MM.1S (cell line): ENCODE measurements at regions not wholly inside any gene's neighbourhood (a gene's known extent, or its start where the extent isn't known, plus 50 kb on each side); places are given as distances from the start of the nearest gene placed in this dataset.

Experiments used
- DNase-seq: peaks from one replicate; pipeline ENCODE4 v3.0.0-alpha.2; 2015
- H2AFZ ChIP-seq: fragments of 300-600 bp; sonication (generic); 2 replicates; pipeline ENCODE4 v1.6.0; 2016; ENCODE audit warnings: antibody characterized with exemption, low read length
- H3F3A ChIP-seq: fragments of 300-600 bp; sonication (generic); 2 replicates; pipeline ENCODE4 v1.6.1; 2016; ENCODE audit warnings: mild to moderate bottlenecking, antibody characterized with exemption, low read length, moderate library complexity, mixed read lengths; ENCODE audit not compliant: insufficient read depth
- H3K27ac ChIP-seq: fragments of 300-600 bp; sonication (generic); 2 replicates; pipeline ENCODE4 v1.5.1; 2016; ENCODE audit warnings: mild to moderate bottlenecking, low read length
- H3K27me3 ChIP-seq: fragments of 300-600 bp; sonication (generic); replicated peaks from 2 replicates; pipeline ENCODE4 v1.6.0; 2016; ENCODE audit warnings: low read length; ENCODE audit not compliant: insufficient read depth
- H3K36me3 ChIP-seq: fragments of 300-600 bp; sonication (generic); replicated peaks from 2 replicates; pipeline ENCODE4 v1.6.1; 2016; ENCODE audit warnings: mild to moderate bottlenecking, low read length, mixed read lengths; ENCODE audit not compliant: insufficient read depth
- H3K4me1 ChIP-seq: fragments of 300-600 bp; sonication (generic); 2 replicates; pipeline ENCODE4 v1.6.1; 2016; ENCODE audit warnings: low read length, mixed read lengths
- H3K4me2 ChIP-seq: fragments of 300-600 bp; sonication (generic); 2 replicates; pipeline ENCODE4 v1.6.0; 2016; ENCODE audit warnings: low read depth, low read length
- H3K4me3 ChIP-seq: fragments of 300-600 bp; sonication (generic); 2 replicates; pipeline ENCODE4 v1.5.1; 2016; ENCODE audit warnings: low read length, mixed read lengths
- H3K79me2 ChIP-seq: fragments of 300-600 bp; sonication (generic); 2 replicates; pipeline ENCODE4 v1.6.1; 2016; ENCODE audit warnings: mixed run types, low read length, mixed read lengths
- H3K9ac ChIP-seq: fragments of 300-600 bp; sonication (generic); 2 replicates; pipeline ENCODE4 v1.6.1; 2016; ENCODE audit warnings: low read length, mixed read lengths
- H3K9me2 ChIP-seq: fragments of 300-600 bp; sonication (generic); replicated peaks from 2 replicates; pipeline ENCODE4 v1.6.1; 2016; ENCODE audit warnings: mild to moderate bottlenecking, low read length, mixed read lengths; ENCODE audit not compliant: insufficient read depth
- H3K9me3 ChIP-seq: fragments of 300-600 bp; sonication (generic); replicated peaks from 2 replicates; pipeline ENCODE4 v1.6.1; 2016; ENCODE audit warnings: mild to moderate bottlenecking, low read length, mixed read lengths; ENCODE audit not compliant: insufficient read depth
- H4K20me1 ChIP-seq: fragments of 300-600 bp; sonication (generic); 2 replicates; pipeline ENCODE4 v1.6.1; 2016; ENCODE audit warnings: mild to moderate bottlenecking, low read length, moderate library complexity, mixed read lengths; ENCODE audit not compliant: insufficient read depth
- CTCF ChIP-seq: fragments of 300-600 bp; sonication (generic); IDR thresholded peaks from 2 replicates; pipeline ENCODE4 v1.5.1; 2016; ENCODE audit warnings: antibody characterized with exemption, low read length, mixed read lengths
- EZH2 ChIP-seq: fragments of 300-600 bp; sonication (generic); optimal IDR thresholded peaks from 2 replicates; pipeline ENCODE3; 2017; ENCODE audit warnings: low read depth, mild to moderate bottlenecking, antibody characterized with exemption, low read length, mixed read lengths
- EZH2phosphoT487 ChIP-seq: fragments of 300-600 bp; sonication (generic); IDR thresholded peaks from 2 replicates; pipeline ENCODE4 v1.6.1; 2018; ENCODE audit warnings: antibody characterized with exemption, low read length

DNA sequence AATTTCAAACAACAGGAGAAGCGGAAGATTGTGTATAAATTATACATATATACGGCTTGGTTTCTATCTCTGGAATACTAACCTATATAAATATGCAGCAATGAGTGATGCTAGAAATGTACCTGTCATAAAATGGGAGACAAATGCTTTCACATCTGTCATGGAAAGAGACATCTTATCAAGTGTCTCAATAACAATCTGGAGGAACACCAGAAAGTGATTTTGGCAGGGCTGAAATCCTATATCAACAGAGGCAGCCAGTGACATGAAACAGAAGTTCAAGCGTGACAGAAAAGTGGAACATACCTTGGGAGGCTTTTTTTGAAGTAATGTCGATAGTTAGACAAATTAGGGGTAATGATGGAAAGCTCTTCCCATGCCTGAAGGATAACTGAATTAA is 834.6 kb downstream of the JRKL start:
- H3K9me3 ChIP-seq = no peaks in the 10 kb centered on the region
- no peak overlapping the region for H3K4me3 ChIP-seq
- H3K4me2 ChIP-seq = no peak overlapping the region
- H3K36me3 ChIP-seq = no peaks in the 10 kb centered on the region
- no peaks in the 10 kb centered on the region for H3F3A ChIP-seq
- H2AFZ ChIP-seq = no peak overlapping the region
- H3K79me2 ChIP-seq = no peaks in the 10 kb centered on the region
- no peak for DNase-seq
- no peaks in the 10 kb centered on the region for H3K4me1 ChIP-seq
- H3K27ac ChIP-seq = no peak overlapping the region
- no peaks in the 10 kb centered on the region for H3K9me2 ChIP-seq
- H3K9ac ChIP-seq = no peak overlapping the region
- H3K27me3 ChIP-seq = no peaks in the 10 kb centered on the region
- TF ChIP-seq CTCF (no peak), EZH2phosphoT487 (no peak), EZH2 (no peak)
- H4K20me1 ChIP-seq = no peaks in the 10 kb centered on the region

DNA sequence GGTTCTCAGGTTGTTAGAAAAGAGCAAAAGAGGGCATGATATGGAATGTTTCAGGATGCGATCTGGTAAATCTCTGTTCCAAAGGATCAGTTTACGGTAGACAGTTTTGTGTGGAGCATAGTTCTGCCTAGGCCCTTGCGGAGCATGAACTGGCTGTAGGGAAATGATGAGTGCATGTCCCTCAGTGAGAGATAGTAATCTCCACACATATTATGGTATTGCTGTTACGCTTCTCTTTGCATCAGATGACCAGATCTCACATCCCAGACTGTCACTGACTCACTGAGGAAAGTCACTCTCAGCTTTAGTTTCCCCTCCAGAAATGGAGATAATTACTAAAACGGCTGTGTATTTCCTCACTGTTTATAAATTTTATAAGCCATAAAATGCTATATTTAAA is 836.0 kb downstream of the JRKL start:
- TF ChIP-seq CTCF = no peak
- TF ChIP-seq EZH2phosphoT487 = no peak
- no peak for TF ChIP-seq EZH2
- H3K27ac ChIP-seq = no peak overlapping the region
- H3K9me3 ChIP-seq = no peaks in the 10 kb centered on the region
- no peaks in the 10 kb centered on the region for H3F3A ChIP-seq
- no peaks in the 10 kb centered on the region for H3K4me1 ChIP-seq
- H3K27me3 ChIP-seq = no peaks in the 10 kb centered on the region
- no peaks in the 10 kb centered on the region for H3K36me3 ChIP-seq
- no peak overlapping the region for H3K4me3 ChIP-seq
- no peaks in the 10 kb centered on the region for H3K79me2 ChIP-seq
- no peak overlapping the region for H2AFZ ChIP-seq
- H3K4me2 ChIP-seq = no peak overlapping the region
- no peak for DNase-seq
- H3K9me2 ChIP-seq = no peaks in the 10 kb centered on the region
- H4K20me1 ChIP-seq = no peaks in the 10 kb centered on the region
- H3K9ac ChIP-seq = no peak overlapping the region

- Histone ChIP-seq H2AFZ (no peak overlapping the region), H3K27me3 (no peaks in the 10 kb centered on the region), H3K36me3 (no peaks in the 10 kb centered on the region), H4K20me1 (no peaks in the 10 kb centered on the region), H3K9me2 (no peaks in the 10 kb centered on the region), H3K9ac (no peak overlapping the region), H3K4me3 (no peak overlapping the region), H3K4me2 (no peak overlapping the region), H3K79me2 (no peaks in the 10 kb centered on the region), H3F3A (no peaks in the 10 kb centered on the region), H3K4me1 (no peaks in the 10 kb centered on the region), H3K27ac (no peak overlapping the region), H3K9me3 (no peaks in the 10 kb centered on the region)
- TF ChIP-seq CTCF (no peak), EZH2 (no peak), EZH2phosphoT487 (no peak)
- DNase-seq = no peak
Observed at GRCh38 chr11:97229936-97230335, 840.1 kb downstream of the JRKL start.

DNA sequence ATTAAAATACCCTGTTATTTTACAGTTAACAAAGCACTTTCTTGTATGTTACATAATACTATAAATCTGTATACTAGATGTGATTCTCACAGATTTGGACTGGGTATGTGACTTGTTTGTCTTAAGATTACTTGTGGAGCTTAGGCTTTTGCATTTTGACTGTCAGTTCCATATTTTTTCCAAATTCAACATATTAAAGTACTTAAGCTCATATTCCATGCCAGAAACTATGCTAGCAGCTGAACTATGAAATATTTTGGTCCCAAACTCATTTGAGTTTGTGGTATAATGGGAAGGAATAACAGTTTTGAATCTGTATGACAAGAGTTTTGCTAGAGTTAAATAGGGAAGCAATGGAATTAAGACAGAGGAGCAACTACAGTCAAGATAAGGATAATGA is 841.4 kb downstream of the JRKL start:
- Histone ChIP-seq H2AFZ (no peak overlapping the region), H3K4me2 (no peak overlapping the region)
- no peak for DNase-seq

More for the DNA sequence above, 841.4 kb downstream of the JRKL start:
- TF ChIP-seq EZH2 = no peak
- TF ChIP-seq CTCF = no peak
- TF ChIP-seq EZH2phosphoT487 = no peak
- no peak overlapping the region for H3K27ac ChIP-seq
- no peaks in the 10 kb centered on the region for H3F3A ChIP-seq
- H3K36me3 ChIP-seq = no peaks in the 10 kb centered on the region
- H3K4me1 ChIP-seq = no peaks in the 10 kb centered on the region
- H4K20me1 ChIP-seq = no peaks in the 10 kb centered on the region
- no peaks in the 10 kb centered on the region for H3K9me2 ChIP-seq
- H3K4me3 ChIP-seq = no peak overlapping the region
- H3K79me2 ChIP-seq = no peaks in the 10 kb centered on the region
- H3K9ac ChIP-seq = no peak overlapping the region
- H3K27me3 ChIP-seq = no peaks in the 10 kb centered on the region
- H3K9me3 ChIP-seq = no peaks in the 10 kb centered on the region
